HEK293T (cell line): ENCODE measurements at regions not wholly inside any gene's neighbourhood (a gene's known extent, or its start where the extent isn't known, plus 50 kb on each side); places are given as distances from the start of the nearest gene placed in this dataset.

Experiments used
- FOXK2 ChIP-seq: fragments of 450-650 bp; IDR thresholded peaks from 2 replicates; pipeline ENCODE4 v1.6.1; 2016; ENCODE audit warnings: mild to moderate bottlenecking
- SP1 ChIP-seq: fragments of 450-650 bp; IDR thresholded peaks from 2 replicates; pipeline ENCODE4 v1.6.1; 2017
- SUZ12 ChIP-seq: fragments of 450-650 bp; IDR thresholded peaks from 2 replicates; pipeline ENCODE4 v1.6.1; 2016; ENCODE audit warnings: mild to moderate bottlenecking

DNA sequence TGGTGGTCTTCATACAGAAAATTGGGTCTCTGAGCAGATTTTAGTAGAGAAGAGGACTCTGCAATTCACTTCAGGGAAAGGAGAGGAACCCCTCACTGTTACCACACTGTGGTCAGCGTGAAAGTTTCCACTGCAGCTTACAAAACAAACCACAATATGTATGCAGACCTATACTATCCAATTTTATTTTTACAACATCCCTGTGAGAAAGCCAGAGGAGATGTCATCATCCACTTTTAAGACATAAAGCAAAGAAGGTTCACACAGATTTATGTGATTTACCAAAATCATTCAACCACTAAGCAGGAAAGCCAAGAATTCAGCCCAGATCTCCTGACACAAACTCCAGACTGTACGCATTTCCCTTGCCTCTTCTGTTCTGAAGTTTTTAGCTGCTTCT is 442.4 kb downstream of the FRK start:
- TF ChIP-seq SP1 (no peak), FOXK2 (no peak), SUZ12 (no peak)
